ENCODE measurements at regions not wholly inside any gene's neighbourhood (a gene's known extent, or its start where the extent isn't known, plus 50 kb on each side); places are given as distances from the start of the nearest gene placed in this dataset.

GRCh38 chr7:1377111-1377909 is 82.0 kb downstream of the MICALL2 start:
- no peaks in the 10 kb centered on the region for H3K27me3 ChIP-seq (ENCODE audit: control insufficient read depth, insufficient read depth, low read length)
- DNase-seq, result no peak
- H3K36me3 ChIP-seq (replicated peaks; ENCODE audit: control insufficient read depth, insufficient read depth, low read length), result no peaks in the 10 kb centered on the region
- no peak overlapping the region for H3K4me3 ChIP-seq (ENCODE audit: insufficient read depth, low read depth, low read length)

- Histone ChIP-seq H3K27me3 (ENCODE audit: control insufficient read depth, insufficient read depth, low read length) (no peaks in the 10 kb centered on the region), H3K4me3 (ENCODE audit: insufficient read depth, low read depth, low read length) (no peak overlapping the region), H3K36me3 (replicated peaks; ENCODE audit: control insufficient read depth, insufficient read depth, low read length) (no peaks in the 10 kb centered on the region)
- DNase-seq, result no peak
Measured at GRCh38 chr7:1378610-1379601, 80.4 kb downstream of the MICALL2 start.

- peak; percentile 48 for DNase-seq
- H3K27me3 ChIP-seq (ENCODE audit: control insufficient read depth, insufficient read depth, low read length), result no peaks in the 10 kb centered on the region
- H3K36me3 ChIP-seq (replicated peaks; ENCODE audit: control insufficient read depth, insufficient read depth, low read length), result no peaks in the 10 kb centered on the region
- no peak overlapping the region for H3K4me3 ChIP-seq (ENCODE audit: insufficient read depth, low read depth, low read length)
Measured at GRCh38 chr7:1380231-1380815, 78.9 kb downstream of the MICALL2 start.

DNA sequence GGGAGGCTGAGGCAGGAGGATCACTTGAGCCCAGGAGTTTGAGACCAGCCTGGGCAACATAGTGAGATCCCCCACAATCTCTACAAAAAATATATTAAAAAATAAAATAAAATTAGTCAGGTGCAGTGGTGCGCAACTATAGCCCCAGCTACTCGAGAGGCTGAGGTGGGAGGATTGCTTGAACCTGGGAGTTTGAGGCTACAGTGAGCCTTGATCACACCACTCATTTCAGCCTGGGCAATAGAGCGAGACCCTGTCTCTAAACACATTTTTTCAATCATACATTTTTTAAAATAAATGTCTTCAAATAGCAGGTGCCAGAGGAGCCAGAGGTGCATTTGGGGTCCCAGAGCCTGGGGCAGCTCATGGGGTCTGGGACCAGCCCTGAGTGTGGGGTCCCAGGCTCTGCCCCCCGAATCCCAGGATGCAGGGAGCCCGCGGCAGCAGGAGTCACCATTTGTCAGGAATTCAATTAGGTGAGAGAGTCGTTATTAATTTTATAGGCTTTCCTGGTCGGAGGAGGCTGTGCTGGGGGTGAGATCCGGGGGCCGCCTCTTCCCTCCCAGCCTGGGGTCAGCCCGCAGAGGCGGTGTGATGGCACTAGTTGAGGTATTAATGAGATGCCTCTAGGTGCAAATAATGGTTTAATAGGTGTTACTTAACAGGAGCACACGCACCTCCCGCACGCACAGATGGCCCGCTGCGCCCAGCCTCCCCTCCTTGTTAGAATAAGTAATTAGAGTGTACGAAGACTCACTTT is 78.3 kb downstream of the MICALL2 start:
- Histone ChIP-seq H3K36me3 (replicated peaks; ENCODE audit: control insufficient read depth, insufficient read depth, low read length) (no peaks in the 10 kb centered on the region), H3K27me3 (ENCODE audit: control insufficient read depth, insufficient read depth, low read length) (no peaks in the 10 kb centered on the region), H3K4me3 (ENCODE audit: insufficient read depth, low read depth, low read length) (no peak overlapping the region)
- peak; percentile 50 for DNase-seq

DNA sequence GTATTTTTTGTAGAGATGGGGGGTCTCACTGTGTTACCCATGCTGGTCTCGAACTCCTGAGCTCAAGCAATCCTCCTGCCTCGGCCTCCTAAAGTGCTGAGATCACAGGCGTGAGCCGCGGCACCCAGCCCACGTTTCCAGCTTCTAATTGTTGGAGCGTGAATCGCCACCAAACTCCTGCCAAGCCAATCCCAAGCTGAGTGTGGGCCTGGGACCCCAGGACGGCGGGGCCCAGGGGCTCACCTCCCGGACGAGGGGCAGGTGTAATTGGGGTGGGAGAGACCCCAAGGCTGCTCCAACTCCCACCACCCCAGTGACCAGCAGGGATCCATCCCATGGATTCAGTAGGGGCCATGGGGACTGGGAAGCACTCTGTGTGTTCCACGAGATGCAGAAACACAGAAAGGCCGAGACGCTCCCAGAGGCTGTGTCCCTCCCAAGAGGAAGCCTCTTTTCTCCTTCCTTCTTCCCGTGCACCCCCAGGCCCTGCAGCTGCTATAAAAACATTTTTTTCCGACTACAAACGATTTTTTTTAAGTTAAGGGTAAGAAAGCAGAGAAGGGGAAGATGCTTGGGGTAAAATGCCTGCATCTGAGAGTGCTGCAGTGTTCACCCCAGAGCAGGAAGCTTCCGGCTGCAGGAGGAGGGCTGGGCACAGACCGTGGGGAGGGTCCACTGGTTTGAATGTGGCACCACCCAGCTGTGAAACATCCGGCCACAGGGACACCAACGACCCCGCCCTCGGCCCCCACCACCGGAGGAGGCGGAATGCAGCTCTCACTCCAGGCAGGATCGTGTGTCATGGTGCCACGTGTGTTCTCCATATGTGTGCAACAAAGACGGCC is 76.5 kb downstream of the MICALL2 start:
- Histone ChIP-seq H3K36me3 (replicated peaks; ENCODE audit: control insufficient read depth, insufficient read depth, low read length) (no peaks in the 10 kb centered on the region), H3K4me3 (ENCODE audit: insufficient read depth, low read depth, low read length) (no peak overlapping the region), H3K27me3 (ENCODE audit: control insufficient read depth, insufficient read depth, low read length) (no peaks in the 10 kb centered on the region)
- DNase-seq, result peak; percentile 51

- peak; percentile 62 for DNase-seq
- Histone ChIP-seq H3K4me3 (ENCODE audit: insufficient read depth, low read depth, low read length) (no peak overlapping the region), H3K27me3 (ENCODE audit: control insufficient read depth, insufficient read depth, low read length) (no peaks in the 10 kb centered on the region), H3K36me3 (replicated peaks; ENCODE audit: control insufficient read depth, insufficient read depth, low read length) (no peaks in the 10 kb centered on the region)
Measured at GRCh38 chr7:1383398-1384112, 75.7 kb downstream of the MICALL2 start.

DNA sequence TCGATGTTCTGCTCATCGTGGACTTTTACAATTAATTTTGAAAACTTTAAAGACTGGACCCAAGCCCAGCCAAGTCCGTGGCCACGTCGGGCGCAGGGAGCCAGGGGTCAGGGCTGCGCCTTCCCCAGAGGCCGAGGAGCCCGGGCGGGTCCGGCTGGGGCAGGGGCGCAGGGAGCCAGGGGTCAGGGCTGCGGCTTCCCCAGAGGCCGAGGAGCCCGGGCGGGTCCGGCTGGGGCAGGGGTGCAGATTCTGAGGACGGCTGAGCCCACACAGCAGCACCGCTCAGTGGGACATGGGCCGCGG is 75.2 kb downstream of the MICALL2 start:
- H3K36me3 ChIP-seq (replicated peaks; ENCODE audit: control insufficient read depth, insufficient read depth, low read length), result no peaks in the 10 kb centered on the region
- DNase-seq, result peak; percentile 38
- H3K27me3 ChIP-seq (ENCODE audit: control insufficient read depth, insufficient read depth, low read length), result no peaks in the 10 kb centered on the region
- no peak overlapping the region for H3K4me3 ChIP-seq (ENCODE audit: insufficient read depth, low read depth, low read length)

All from H7 (cell line).